ENCODE measurements at regions not wholly inside any gene's neighbourhood (a gene's known extent, or its start where the extent isn't known, plus 50 kb on each side); places are given as distances from the start of the nearest gene placed in this dataset.

- TF ChIP-seq ZBTB11 (CRISPR knock-in tag; IDR thresholded peaks at IDR 0.05) = no peak
Measured at GRCh38 chr16:82382521-82382920, 212.5 kb upstream of the MPHOSPH6 start (continued).

GRCh38 chr16:82379551-82379950 is 209.5 kb upstream of the MPHOSPH6 start:
- FAIRE-seq = no peak
- intact Hi-C loops (cut with micrococcal nuclease; ENCODE audit: unreplicated experiment) = no loop called here
- CTCF ChIA-PET = no interaction called here

More at GRCh38 chr16:82379551-82379950, 209.5 kb upstream of the MPHOSPH6 start:
- H3K36me3 ChIP-seq (ENCODE audit: control insufficient read depth in 2 of 2, insufficient read depth in 2 of 2, low read length in 1 of 2) = no peaks in the 10 kb centered on the region
- RAD21 ChIA-PET (ENCODE audit: unreplicated experiment) = no interaction called here
- H3K9ac ChIP-seq (ENCODE audit: control insufficient read depth, insufficient read depth, low read length) = no peak overlapping the region
- TF ChIP-seq PAX5 (IDR thresholded peaks at IDR 0.05; ENCODE audit: borderline replicate concordance, low read depth, low read length) (no peak), SMAD5 (IDR thresholded peaks at IDR 0.05; ENCODE audit: low read depth) (no peak), YY1 (IDR thresholded peaks at IDR 0.05; ENCODE audit: low read depth, low read length) (no peak), RUNX3 (IDR thresholded peaks at IDR 0.05; ENCODE audit: low read length) (no peak), STAT3 (IDR thresholded peaks at IDR 0.05; ENCODE audit: low read depth, low read length) (no peak), WRNIP1 (IDR thresholded peaks at IDR 0.05; ENCODE audit: borderline replicate concordance, low read depth, low read length) (no peak), E2F4 (IDR thresholded peaks at IDR 0.05; ENCODE audit: low read depth, low read length) (no peak)
- in situ Hi-C loops (cut with MboI) = no loop called here
- no peak overlapping the region for H3K27ac ChIP-seq (ENCODE audit: control insufficient read depth, insufficient read depth)
- H3K4me3 ChIP-seq = no peak overlapping the region
- H4K20me1 ChIP-seq (ENCODE audit: control insufficient read depth, insufficient read depth) = no peaks in the 10 kb centered on the region
- ATAC-seq (no peak), DNase-seq (ENCODE audit: low read depth, low spot score) (no peak)
- POLR2A ChIA-PET = no interaction called here
- H3K9me3 ChIP-seq (replicated peaks; ENCODE audit: control insufficient read depth, insufficient read depth, low read length) = no peaks in the 10 kb centered on the region
- no peak overlapping the region for H3K4me2 ChIP-seq (ENCODE audit: control insufficient read depth, insufficient read depth)
- no peaks in the 10 kb centered on the region; a peak in 1 of 4 replicates for H3K27me3 ChIP-seq (replicated peaks in 1 of 2; ENCODE audit: control insufficient read depth in 2 of 2, insufficient read depth in 2 of 2, low read length in 1 of 2)
- 50% methylated on average over 5 of the region's 5 CpGs for WGBS (ENCODE audit: insufficient coverage, insufficient replicate concordance, low lambda C conversion rate, missing lambda C conversion rate)
- no peaks in the 10 kb centered on the region for H3K4me1 ChIP-seq (ENCODE audit: control insufficient read depth, insufficient read depth, low read length)
- no peak overlapping the region for H2AFZ ChIP-seq (ENCODE audit: control insufficient read depth, low read depth, low read length)
- H3K79me2 ChIP-seq (ENCODE audit: control insufficient read depth, insufficient read depth, low read length) = no peaks in the 10 kb centered on the region
- BruUV-seq (replicated peaks) = no TSS peak
- SMC1A ChIA-PET (ENCODE audit: uncharacterized antibody, unreplicated experiment) = no interaction called here

All from GM12878 (cell line).